Caco-2 (cell line): ENCODE measurements at regions not wholly inside any gene's neighbourhood (a gene's known extent, or its start where the extent isn't known, plus 50 kb on each side); places are given as distances from the start of the nearest gene placed in this dataset.

Experiments used
- BruUV-seq: library from RNA; stranded (reverse); fragments of 400-500 nt; replicated peaks from 2 replicates; lab custom pipeline; 2021; lab: Mats Ljungman, UMichigan
- CTCF ChIA-PET: fragments of 300-600 bp; sonication (Branson Sonifier 250); formaldehyde crosslinking; loops from one replicate; lab custom pipeline; 2022; ENCODE audit warnings: antibody characterized with exemption; lab: Charles Lee
- POLR2A ChIA-PET: fragments of 300-600 bp; sonication (Branson Sonifier 250); formaldehyde crosslinking; loops from one replicate; lab custom pipeline; 2022; ENCODE audit warnings: antibody characterized with exemption; lab: Charles Lee
- DNase-seq, 2 experiments: peaks; one replicate each; pipeline versions ENCODE4 v3.0.0 to v3.0.0-alpha.2; 2020 to 2022
- H3K27me3 ChIP-seq: replicated peaks from 2 replicates; pipeline ENCODE4 v1.6.0; 2011; ENCODE audit warnings: low read length; ENCODE audit not compliant: control insufficient read depth, insufficient read depth
- H3K36me3 ChIP-seq: 2 replicates; pipeline ENCODE4 v1.5.1; 2011; ENCODE audit warnings: low read length; ENCODE audit not compliant: control insufficient read depth, insufficient read depth
- H3K4me1 ChIP-seq: fragments of 250-450 bp; sonication (Bioruptor Pico); 2 replicates; pipeline ENCODE4 v1.5.1; 2020; ENCODE audit warnings: mild to moderate bottlenecking
- H3K4me3 ChIP-seq: 2 replicates; pipeline ENCODE4 v1.5.1; 2011; ENCODE audit warnings: low read depth, mild to moderate bottlenecking, control low read depth, low read length
- H3K9me3 ChIP-seq: fragments of 250-450 bp; sonication (Bioruptor Pico); 2 replicates; pipeline ENCODE4 v1.5.1; 2020; ENCODE audit warnings: mild to moderate bottlenecking, moderate library complexity
- H3K27ac Mint-ChIP-seq: one replicate; pipeline ENCODE4 v1.8.0; 2022; ENCODE audit warnings: mixed read lengths; ENCODE audit not compliant: unreplicated experiment
- H3K27me3 Mint-ChIP-seq: one replicate; pipeline ENCODE4 v1.8.0; 2022; ENCODE audit warnings: mixed read lengths; ENCODE audit not compliant: insufficient read depth, unreplicated experiment
- H3K36me3 Mint-ChIP-seq: one replicate; pipeline ENCODE4 v1.8.0; 2022; ENCODE audit warnings: mild to moderate bottlenecking, mixed read lengths; ENCODE audit not compliant: insufficient read depth, unreplicated experiment
- H3K4me1 Mint-ChIP-seq: one replicate; pipeline ENCODE4 v1.8.0; 2022; ENCODE audit warnings: low read depth, mixed read lengths; ENCODE audit not compliant: unreplicated experiment
- H3K4me3 Mint-ChIP-seq: one replicate; pipeline ENCODE4 v1.8.0; 2022; ENCODE audit warnings: mild to moderate bottlenecking, moderate library complexity, mixed read lengths; ENCODE audit not compliant: unreplicated experiment
- H3K9me3 Mint-ChIP-seq: one replicate; pipeline ENCODE4 v1.8.0; 2022; ENCODE audit warnings: mixed read lengths; ENCODE audit not compliant: unreplicated experiment
- CTCF ChIP-seq, 2 experiments: fragments of 200-600 bp in 1 of 2; IDR thresholded peaks; 1 replicate in 1 of 2; 2 replicates in 1 of 2; pipeline versions ENCODE4 v1.5.1 to v1.8.0; 2011 to 2022; ENCODE audit warnings: antibody characterized with exemption in 1 of 2, control low read depth in 1 of 2, inconsistent platforms in 1 of 2, low read depth in 1 of 2, low read length in 1 of 2, mild to moderate bottlenecking in 1 of 2, moderate library complexity in 1 of 2; ENCODE audit not compliant: insufficient read depth in 1 of 2, severe bottlenecking in 1 of 2, unreplicated experiment in 1 of 2
- intact Hi-C: fragments of 100-400 bp; cut with micrococcal nuclease; formaldehyde crosslinking; loops from one replicate; pipeline ENCODE4 v1.10.0; 2022; ENCODE audit not compliant: unreplicated experiment

GRCh38 chr10:20443094-20443493 is 454.0 kb downstream of the NEBL start:
- ChIA-PET POLR2A (no interaction called here), CTCF (no interaction called here)
- Mint-ChIP-seq H3K9me3 (no peaks in the 10 kb centered on the region), H3K4me1 (no peaks in the 10 kb centered on the region), H3K4me3 (no peak overlapping the region), H3K27ac (no peak overlapping the region), H3K27me3 (peaks cover 4% of the 10 kb centered on the region), H3K36me3 (no peaks in the 10 kb centered on the region)
- BruUV-seq: no TSS peak
- intact Hi-C loops: no loop called here
- no peaks in the 10 kb centered on the region for H3K9me3 ChIP-seq
- DNase-seq: no peak
- no peaks in the 10 kb centered on the region for H3K4me1 ChIP-seq
- TF ChIP-seq CTCF (IDR thresholded peaks at IDR 0.05; ENCODE audit: insufficient read depth in 1 of 2, low read depth in 1 of 2, low read length in 1 of 2, severe bottlenecking in 1 of 2, unreplicated experiment in 1 of 2): no peak
- no peak overlapping the region for H3K4me3 ChIP-seq
- no peaks in the 10 kb centered on the region for H3K36me3 ChIP-seq
- H3K27me3 ChIP-seq: no peaks in the 10 kb centered on the region

GRCh38 chr10:20429742-20430141 is 467.4 kb downstream of the NEBL start:
- POLR2A ChIA-PET: no interaction called here
- Mint-ChIP-seq H3K27me3 (peaks cover 3% of the 10 kb centered on the region), H3K9me3 (peaks cover 22% of the 10 kb centered on the region), H3K36me3 (no peaks in the 10 kb centered on the region), H3K4me1 (no peaks in the 10 kb centered on the region), H3K4me3 (no peak overlapping the region), H3K27ac (no peak overlapping the region)
- Histone ChIP-seq H3K9me3 (peaks cover 5% of the 10 kb centered on the region), H3K27me3 (no peaks in the 10 kb centered on the region), H3K4me3 (no peak overlapping the region), H3K36me3 (no peaks in the 10 kb centered on the region), H3K4me1 (no peaks in the 10 kb centered on the region)
- no peak for TF ChIP-seq CTCF (IDR thresholded peaks at IDR 0.05; ENCODE audit: insufficient read depth in 1 of 2, low read depth in 1 of 2, low read length in 1 of 2, severe bottlenecking in 1 of 2, unreplicated experiment in 1 of 2)
- DNase-seq: no peak
- intact Hi-C loops: no loop called here
- CTCF ChIA-PET: no interaction called here
- no TSS peak for BruUV-seq

GRCh38 chr10:20427821-20428220 is 469.3 kb downstream of the NEBL start:
- Histone ChIP-seq H3K4me1 (no peaks in the 10 kb centered on the region), H3K4me3 (no peak overlapping the region), H3K36me3 (no peaks in the 10 kb centered on the region), H3K27me3 (no peaks in the 10 kb centered on the region), H3K9me3 (peaks cover 8% of the 10 kb centered on the region)
- ChIA-PET CTCF (no interaction called here), POLR2A (no interaction called here)
- DNase-seq: no peak
- Mint-ChIP-seq H3K4me1 (no peaks in the 10 kb centered on the region), H3K4me3 (no peak overlapping the region), H3K36me3 (no peaks in the 10 kb centered on the region), H3K27ac (no peak overlapping the region), H3K9me3 (peaks cover 31% of the 10 kb centered on the region), H3K27me3 (peaks cover 2% of the 10 kb centered on the region)
- BruUV-seq: no TSS peak
- intact Hi-C loops: no loop called here
- no peak for TF ChIP-seq CTCF (IDR thresholded peaks at IDR 0.05; ENCODE audit: insufficient read depth in 1 of 2, low read depth in 1 of 2, low read length in 1 of 2, severe bottlenecking in 1 of 2, unreplicated experiment in 1 of 2)
